ENCODE measurements at regions not wholly inside any gene's neighbourhood (a gene's known extent, or its start where the extent isn't known, plus 50 kb on each side); places are given as distances from the start of the nearest gene placed in this dataset.

GRCh38 chr12:19025582-19025981 lies 104.0 kb upstream of the PLEKHA5 start:
- no peak for FAIRE-seq

GRCh38 chr12:19026034-19026433 lies 103.5 kb upstream of the PLEKHA5 start:
- FAIRE-seq: no peak

- FAIRE-seq: no peak
Observed at GRCh38 chr12:19026614-19027488, 102.7 kb upstream of the PLEKHA5 start.

GRCh38 chr12:19030180-19030579 lies 99.4 kb upstream of the PLEKHA5 start:
- FAIRE-seq: no peak

GRCh38 chr12:19030603-19031002 lies 98.9 kb upstream of the PLEKHA5 start:
- FAIRE-seq: no peak

- FAIRE-seq: no peak
Observed at GRCh38 chr12:19031032-19031431, 98.5 kb upstream of the PLEKHA5 start.

- FAIRE-seq: no peak
Observed at GRCh38 chr12:19032826-19033225, 96.7 kb upstream of the PLEKHA5 start.

GRCh38 chr12:19033244-19033643 lies 96.3 kb upstream of the PLEKHA5 start:
- no peak for FAIRE-seq

- FAIRE-seq: no peak
Observed at GRCh38 chr12:19034937-19035336, 94.6 kb upstream of the PLEKHA5 start.

- FAIRE-seq: no peak
Observed at GRCh38 chr12:19035536-19035935, 94.0 kb upstream of the PLEKHA5 start.

GRCh38 chr12:19036673-19037357 lies 92.7 kb upstream of the PLEKHA5 start:
- FAIRE-seq: no peak

GRCh38 chr12:19038209-19038608 lies 91.3 kb upstream of the PLEKHA5 start:
- FAIRE-seq: no peak

- FAIRE-seq: no peak
Observed at GRCh38 chr12:19039515-19039914, 90.0 kb upstream of the PLEKHA5 start.

GRCh38 chr12:19042221-19042620 lies 87.3 kb upstream of the PLEKHA5 start:
- no peak for FAIRE-seq

- no peak for FAIRE-seq
Observed at GRCh38 chr12:19044430-19044829, 85.1 kb upstream of the PLEKHA5 start.

- no peak for FAIRE-seq
Observed at GRCh38 chr12:19044891-19045290, 84.6 kb upstream of the PLEKHA5 start.

GRCh38 chr12:19045426-19045825 lies 84.1 kb upstream of the PLEKHA5 start:
- no peak for FAIRE-seq

- FAIRE-seq: no peak
Observed at GRCh38 chr12:19048943-19049342, 80.6 kb upstream of the PLEKHA5 start.

- FAIRE-seq: no peak
Observed at GRCh38 chr12:19052689-19053088, 76.8 kb upstream of the PLEKHA5 start.

- FAIRE-seq: no peak
Observed at GRCh38 chr12:19053218-19053617, 76.3 kb upstream of the PLEKHA5 start.

- no peak for FAIRE-seq
Observed at GRCh38 chr12:19054035-19054434, 75.5 kb upstream of the PLEKHA5 start.

- no peak for FAIRE-seq
Observed at GRCh38 chr12:19055589-19055988, 73.9 kb upstream of the PLEKHA5 start.

- FAIRE-seq: no peak
Observed at GRCh38 chr12:19058235-19059021, 71.1 kb upstream of the PLEKHA5 start.

GRCh38 chr12:19064713-19065112 lies 64.8 kb upstream of the PLEKHA5 start:
- FAIRE-seq: no peak
